HEK293 (cell line): ENCODE measurements at regions not wholly inside any gene's neighbourhood (a gene's known extent, or its start where the extent isn't known, plus 50 kb on each side); places are given as distances from the start of the nearest gene placed in this dataset.
"Not testable (repeated sequence)": the region's sequence is repeated elsewhere in the genome, so short reads cannot be mapped to it uniquely, and the experiment has no call there.

Experiments
- CTCF ChIA-PET: fragments of 350-600 bp; formaldehyde crosslinking; extraction: SDS; loops from one replicate; lab custom pipeline; 2021; ENCODE audit warnings: antibody characterized with exemption; lab: Yijun Ruan, JAX
- POLR2A ChIA-PET: fragments of 300-600 bp; formaldehyde crosslinking; extraction: SDS; loops from one replicate; lab custom pipeline; 2020; ENCODE audit warnings: antibody characterized with exemption, inconsistent platforms; lab: Yijun Ruan, JAX
- H3K27ac ChIP-seq: fragments of 200-500 bp; sonication (Bioruptor generic); 2 replicates; pipeline ENCODE4 v1.5.1; 2014; ENCODE audit warnings: low read depth, low read length, control low read depth, inconsistent platforms; ENCODE audit errors: extremely low read depth
- H3K36me3 ChIP-seq, 2 experiments: fragments of 200-500 bp in 1 of 2; sonication (Bioruptor generic) in 1 of 2; 1 replicate in 1 of 2; 2 replicates in 1 of 2; pipeline ENCODE4 v1.5.1; 2014 to 2017; ENCODE audit warnings: inconsistent platforms in 2 of 2, low read length in 2 of 2; ENCODE audit not compliant: control insufficient read depth in 2 of 2, insufficient read depth in 1 of 2
- H3K4me1 ChIP-seq: fragments of 200-500 bp; sonication (Bioruptor generic); 2 replicates; pipeline ENCODE4 v1.5.1; 2014; ENCODE audit warnings: mild to moderate bottlenecking, low read length, inconsistent platforms; ENCODE audit not compliant: control insufficient read depth, insufficient read depth
- H3K4me3 ChIP-seq: 2 replicates; pipeline ENCODE4 v1.5.1; 2011; ENCODE audit warnings: low read depth, mild to moderate bottlenecking, control low read depth, low read length, moderate library complexity
- H3K9me3 ChIP-seq: fragments of 200-500 bp; sonication (Bioruptor generic); 2 replicates; pipeline ENCODE4 v1.5.1; 2014; ENCODE audit warnings: low read depth, low read length, inconsistent platforms; ENCODE audit not compliant: control insufficient read depth, insufficient read depth
- EGR2 ChIP-seq: fragments of 450-650 bp; formaldehyde crosslinking; IDR thresholded peaks from 2 replicates; pipeline ENCODE4 v1.5.1; 2016; ENCODE audit warnings: low read depth, missing biosample characterization, missing genetic modification characterization
- IKZF3 ChIP-seq: fragments of 450-650 bp; IDR thresholded peaks from 2 replicates; pipeline ENCODE4 v1.5.0; 2018; ENCODE audit warnings: missing biosample characterization, mild to moderate bottlenecking, missing genetic modification characterization, moderate library complexity
- KLF16 ChIP-seq: fragments of 450-650 bp; formaldehyde crosslinking; IDR thresholded peaks from 2 replicates; pipeline ENCODE4 v1.5.1; 2017; ENCODE audit warnings: missing biosample characterization, missing genetic modification characterization
- YY2 ChIP-seq: fragments of 450-650 bp; formaldehyde crosslinking; IDR thresholded peaks from 2 replicates; pipeline ENCODE4 v1.5.1; 2016; ENCODE audit warnings: missing biosample characterization, missing genetic modification characterization
- ZFHX2 ChIP-seq: fragments of 450-650 bp; formaldehyde crosslinking; conservative IDR thresholded peaks from 2 replicates; pipeline ENCODE4 v1.5.1; 2016; ENCODE audit warnings: missing biosample characterization, missing genetic modification characterization
- ZFP37 ChIP-seq: fragments of 450-650 bp; formaldehyde crosslinking; IDR thresholded peaks from 2 replicates; pipeline ENCODE4 v1.5.1; 2016; ENCODE audit warnings: missing biosample characterization, missing genetic modification characterization
- ZIC2 ChIP-seq: fragments of 450-650 bp; formaldehyde crosslinking; IDR thresholded peaks from 2 replicates; pipeline ENCODE4 v1.5.1; 2016; ENCODE audit warnings: missing biosample characterization, missing genetic modification characterization
- ZNF146 ChIP-seq: fragments of 450-650 bp; formaldehyde crosslinking; IDR thresholded peaks from 2 replicates; pipeline ENCODE4 v1.5.1; 2016; ENCODE audit warnings: missing biosample characterization, missing genetic modification characterization
- ZNF221 ChIP-seq: fragments of 450-650 bp; formaldehyde crosslinking; IDR thresholded peaks from 2 replicates; pipeline ENCODE4 v1.5.1; 2017; ENCODE audit warnings: missing biosample characterization, missing genetic modification characterization, borderline replicate concordance
- ZNF223 ChIP-seq: fragments of 450-650 bp; formaldehyde crosslinking; IDR thresholded peaks from 2 replicates; pipeline ENCODE4 v1.5.1; 2016; ENCODE audit warnings: missing biosample characterization, missing genetic modification characterization
- ZNF37A ChIP-seq: fragments of 450-650 bp; IDR thresholded peaks from 2 replicates; pipeline ENCODE4 v1.5.1; 2018; ENCODE audit warnings: missing biosample characterization, missing genetic modification characterization
- ZNF404 ChIP-seq: fragments of 450-650 bp; formaldehyde crosslinking; IDR thresholded peaks from 2 replicates; pipeline ENCODE4 v1.5.1; 2017; ENCODE audit warnings: missing biosample characterization, missing genetic modification characterization
- ZNF544 ChIP-seq: fragments of 450-650 bp; formaldehyde crosslinking; IDR thresholded peaks from 2 replicates; pipeline ENCODE4 v1.5.0; 2017; ENCODE audit warnings: missing biosample characterization, missing genetic modification characterization
- ZNF610 ChIP-seq: fragments of 450-650 bp; formaldehyde crosslinking; IDR thresholded peaks from 2 replicates; pipeline ENCODE4 v1.5.1; 2016; ENCODE audit warnings: missing biosample characterization, missing genetic modification characterization, borderline replicate concordance
- ZNF701 ChIP-seq: fragments of 450-650 bp; formaldehyde crosslinking; IDR thresholded peaks from 2 replicates; pipeline ENCODE4 v1.5.1; 2016; ENCODE audit warnings: missing biosample characterization, missing genetic modification characterization
- TF ChIP-seq, protein P1 (sequence below): fragments of 450-650 bp; formaldehyde crosslinking; IDR thresholded peaks from 2 replicates; pipeline ENCODE4 v1.5.1; 2016; ENCODE audit warnings: missing biosample characterization, missing genetic modification characterization, borderline replicate concordance
- TF ChIP-seq, protein P2 (sequence below): fragments of 450-650 bp; formaldehyde crosslinking; IDR thresholded peaks from 2 replicates; pipeline ENCODE4 v1.5.1; 2017; ENCODE audit warnings: missing biosample characterization, missing genetic modification characterization
- TF ChIP-seq, protein P3 (sequence below): fragments of 450-650 bp; formaldehyde crosslinking; IDR thresholded peaks from 2 replicates; pipeline ENCODE4 v1.5.1; 2016; ENCODE audit warnings: missing biosample characterization, missing genetic modification characterization

DNA sequence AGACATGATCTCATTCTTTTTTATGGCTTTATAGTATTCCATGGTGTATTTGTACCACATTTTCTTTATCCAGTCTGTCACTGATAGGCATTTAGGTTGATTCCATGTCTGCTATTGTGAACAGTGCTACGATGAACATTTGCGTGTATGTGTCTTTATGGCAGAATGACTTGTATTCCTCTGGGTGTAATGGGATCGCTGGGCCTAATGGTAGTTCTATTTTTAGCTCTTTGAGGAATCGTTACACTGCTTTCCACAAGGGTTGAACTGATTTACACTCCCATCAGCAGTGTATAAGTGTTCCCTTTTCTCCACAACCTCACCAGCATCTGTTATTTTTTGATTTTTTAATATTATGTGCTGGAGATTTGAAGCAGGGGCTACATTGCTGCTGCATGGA, 102.8 kb upstream of the PMEPA1 start:
- H3K9me3 ChIP-seq, H3K27ac ChIP-seq, H3K4me1 ChIP-seq, POLR2A ChIA-PET, H3K4me3 ChIP-seq, H3K36me3 ChIP-seq: not testable (repeated sequence)
- peak; percentile 25; the same call in 1 of the 2 replicates for TF ChIP-seq ZNF146
- CTCF ChIA-PET, result interaction anchor here (0.6 kb wide), 1 partner anchor 102 kb away, joined by 5 read pairs; no protein-coding TSS in a partner anchor

DNA sequence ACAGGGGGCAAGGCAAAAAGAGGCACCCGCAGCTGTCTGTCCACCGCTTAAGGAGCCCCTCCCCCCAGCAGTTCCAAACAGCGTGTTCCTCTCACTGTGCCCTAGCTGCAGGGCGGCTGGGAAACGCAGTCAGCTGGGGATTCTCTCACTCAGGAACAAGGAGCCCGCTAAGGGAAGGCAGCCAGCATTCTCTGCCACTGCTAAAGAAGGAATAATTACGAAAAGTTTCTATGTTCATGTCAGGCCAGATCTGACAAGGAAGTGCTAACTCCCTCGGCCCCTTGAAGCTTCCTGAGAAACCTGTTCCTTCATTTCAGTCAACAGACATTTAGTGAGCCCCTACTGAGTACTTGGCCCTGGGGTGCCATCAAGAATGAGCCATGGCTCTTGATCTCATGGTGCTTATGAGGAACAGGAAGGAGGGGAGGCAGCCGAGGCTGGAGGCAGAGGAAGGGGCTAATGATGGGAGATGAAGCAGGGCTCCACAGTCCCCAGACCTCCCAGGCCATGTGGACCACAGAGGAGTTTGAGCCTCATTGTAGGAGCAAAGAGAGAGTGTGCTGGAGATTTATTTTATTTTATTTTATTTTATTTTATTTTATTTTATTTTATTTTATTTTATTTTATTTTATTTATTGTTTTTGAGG, 101.7 kb upstream of the PMEPA1 start:
- ChIA-PET CTCF (interaction anchor here (0.7 kb wide), 1 partner anchor 81 kb away, joined by 4 read pairs; no protein-coding TSS in a partner anchor), POLR2A (interaction anchor here (1.0 kb wide), 1 partner anchor 102 kb away, joined by 3 read pairs; the partner anchor contains the start of gene PMEPA1)
- no peaks in the 10 kb centered on the region for H3K4me1 ChIP-seq
- H3K4me3 ChIP-seq, result no peak overlapping the region
- no peaks in the 10 kb centered on the region for H3K36me3 ChIP-seq
- H3K27ac ChIP-seq, result no peak overlapping the region
- TF ChIP-seq, protein P1, sequence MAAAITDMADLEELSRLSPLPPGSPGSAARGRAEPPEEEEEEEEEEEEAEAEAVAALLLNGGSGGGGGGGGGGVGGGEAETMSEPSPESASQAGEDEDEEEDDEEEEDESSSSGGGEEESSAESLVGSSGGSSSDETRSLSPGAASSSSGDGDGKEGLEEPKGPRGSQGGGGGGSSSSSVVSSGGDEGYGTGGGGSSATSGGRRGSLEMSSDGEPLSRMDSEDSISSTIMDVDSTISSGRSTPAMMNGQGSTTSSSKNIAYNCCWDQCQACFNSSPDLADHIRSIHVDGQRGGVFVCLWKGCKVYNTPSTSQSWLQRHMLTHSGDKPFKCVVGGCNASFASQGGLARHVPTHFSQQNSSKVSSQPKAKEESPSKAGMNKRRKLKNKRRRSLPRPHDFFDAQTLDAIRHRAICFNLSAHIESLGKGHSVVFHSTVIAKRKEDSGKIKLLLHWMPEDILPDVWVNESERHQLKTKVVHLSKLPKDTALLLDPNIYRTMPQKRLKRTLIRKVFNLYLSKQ (tag by site-specific recombination), result no peak
- TF ChIP-seq ZNF223 (tag by site-specific recombination) (no peak), ZNF221 (tag by site-specific recombination) (no peak), ZFP37 (no peak), EGR2 (tag by site-specific recombination) (no peak), ZIC2 (tag by site-specific recombination) (peak; percentile 56)
- H3K9me3 ChIP-seq, result no peaks in the 10 kb centered on the region

DNA sequence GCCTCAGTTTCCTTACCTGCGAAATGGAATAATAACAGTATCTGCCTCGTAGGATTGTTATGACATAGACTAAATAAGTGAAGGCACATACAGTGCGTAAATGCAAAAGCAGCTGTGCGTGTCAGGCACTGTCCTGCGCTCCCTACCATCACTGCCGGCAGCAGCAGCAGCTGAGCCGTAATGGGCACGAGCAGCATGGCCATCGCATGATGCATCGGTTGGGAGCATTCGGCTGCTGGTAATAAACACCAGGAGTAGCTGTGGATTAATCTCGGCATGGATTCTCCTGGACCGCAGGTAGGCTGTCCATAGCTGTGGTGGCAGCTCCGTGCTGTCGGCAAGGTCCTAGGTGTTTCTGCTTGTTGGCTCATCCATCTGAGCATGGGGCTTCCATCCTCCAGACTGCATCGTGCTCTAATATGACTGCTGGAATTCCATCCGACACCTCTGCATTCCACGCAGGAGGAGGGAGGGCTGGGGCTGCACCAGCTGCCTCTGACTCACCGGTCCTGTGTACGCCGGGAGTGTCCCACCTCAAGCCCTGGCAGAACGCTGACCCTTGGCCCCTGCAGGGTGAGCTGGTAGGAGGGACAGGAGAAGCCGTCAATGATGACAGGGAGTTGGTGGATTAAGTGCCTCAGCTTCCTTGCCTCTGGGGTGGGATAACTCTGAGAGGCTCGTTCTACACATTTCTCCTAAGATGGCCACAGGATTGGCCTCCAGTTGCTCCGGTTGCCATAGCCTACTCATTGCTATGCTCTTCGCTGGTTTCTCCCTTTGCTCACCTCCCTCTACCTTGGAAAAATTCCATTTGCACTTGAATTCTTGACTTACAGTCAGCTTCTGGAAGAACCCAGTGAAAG, 100.9 kb upstream of the PMEPA1 start:
- CTCF ChIA-PET, result interaction anchor here (0.6 to 1.7 kb wide), 4 partner anchors 81 to 384 kb away, joined by 3 to 5 read pairs (median 4); no protein-coding TSS in a partner anchor
- POLR2A ChIA-PET, result interaction anchor here (1.0 kb wide), 1 partner anchor 101 kb away, joined by 3 read pairs; the partner anchor contains the start of gene PMEPA1
- no peaks in the 10 kb centered on the region for H3K4me1 ChIP-seq
- H3K9me3 ChIP-seq, result no peaks in the 10 kb centered on the region
- H3K36me3 ChIP-seq, result no peaks in the 10 kb centered on the region
- no peak overlapping the region for H3K27ac ChIP-seq
- peak; percentile 32; the same call in 1 of the 2 replicates for TF ChIP-seq EGR2 (tag by site-specific recombination)
- TF ChIP-seq ZNF404, result no peak
- TF ChIP-seq, protein P2, sequence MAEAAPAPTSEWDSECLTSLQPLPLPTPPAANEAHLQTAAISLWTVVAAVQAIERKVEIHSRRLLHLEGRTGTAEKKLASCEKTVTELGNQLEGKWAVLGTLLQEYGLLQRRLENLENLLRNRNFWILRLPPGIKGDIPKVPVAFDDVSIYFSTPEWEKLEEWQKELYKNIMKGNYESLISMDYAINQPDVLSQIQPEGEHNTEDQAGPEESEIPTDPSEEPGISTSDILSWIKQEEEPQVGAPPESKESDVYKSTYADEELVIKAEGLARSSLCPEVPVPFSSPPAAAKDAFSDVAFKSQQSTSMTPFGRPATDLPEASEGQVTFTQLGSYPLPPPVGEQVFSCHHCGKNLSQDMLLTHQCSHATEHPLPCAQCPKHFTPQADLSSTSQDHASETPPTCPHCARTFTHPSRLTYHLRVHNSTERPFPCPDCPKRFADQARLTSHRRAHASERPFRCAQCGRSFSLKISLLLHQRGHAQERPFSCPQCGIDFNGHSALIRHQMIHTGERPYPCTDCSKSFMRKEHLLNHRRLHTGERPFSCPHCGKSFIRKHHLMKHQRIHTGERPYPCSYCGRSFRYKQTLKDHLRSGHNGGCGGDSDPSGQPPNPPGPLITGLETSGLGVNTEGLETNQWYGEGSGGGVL (tag by site-specific recombination), result no peak
- TF ChIP-seq IKZF3 (tag by site-specific recombination), result no peak
- TF ChIP-seq KLF16 (tag by site-specific recombination), result no peak
- TF ChIP-seq YY2 (tag by site-specific recombination), result no peak
- TF ChIP-seq ZNF37A (tag by site-specific recombination), result no peak
- TF ChIP-seq, protein P3, sequence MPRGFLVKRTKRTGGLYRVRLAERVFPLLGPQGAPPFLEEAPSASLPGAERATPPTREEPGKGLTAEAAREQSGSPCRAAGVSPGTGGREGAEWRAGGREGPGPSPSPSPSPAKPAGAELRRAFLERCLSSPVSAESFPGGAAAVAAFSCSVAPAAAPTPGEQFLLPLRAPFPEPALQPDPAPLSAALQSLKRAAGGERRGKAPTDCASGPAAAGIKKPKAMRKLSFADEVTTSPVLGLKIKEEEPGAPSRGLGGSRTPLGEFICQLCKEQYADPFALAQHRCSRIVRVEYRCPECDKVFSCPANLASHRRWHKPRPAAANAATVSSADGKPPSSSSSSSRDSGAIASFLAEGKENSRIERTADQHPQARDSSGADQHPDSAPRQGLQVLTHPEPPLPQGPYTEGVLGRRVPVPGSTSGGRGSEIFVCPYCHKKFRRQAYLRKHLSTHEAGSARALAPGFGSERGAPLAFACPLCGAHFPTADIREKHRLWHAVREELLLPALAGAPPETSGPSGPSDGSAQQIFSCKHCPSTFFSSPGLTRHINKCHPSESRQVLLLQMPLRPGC (tag by site-specific recombination), result no peak
- no peak for TF ChIP-seq ZNF146
- TF ChIP-seq ZNF544 (tag by site-specific recombination), result no peak
- peak; percentile 22; the same call in 1 of the 2 replicates for TF ChIP-seq ZFHX2 (tag by site-specific recombination)
- TF ChIP-seq ZNF221 (tag by site-specific recombination), result no peak
- no peak for TF ChIP-seq ZNF610 (tag by site-specific recombination)
- no peak for TF ChIP-seq ZNF701 (tag by site-specific recombination)
- H3K4me3 ChIP-seq, result no peak overlapping the region
